ENCODE measurements at regions not wholly inside any gene's neighbourhood (a gene's known extent, or its start where the extent isn't known, plus 50 kb on each side); places are given as distances from the start of the nearest gene placed in this dataset.
"Not testable (repeated sequence)": the region's sequence is repeated elsewhere in the genome, so short reads cannot be mapped to it uniquely, and the experiment has no call there.

GRCh38 chr14:87042354-87042753, 950.6 kb downstream of the GALC start:
- H3K36me3 ChIP-seq = no peaks in the 10 kb centered on the region
- no peaks in the 10 kb centered on the region for H3K27me3 ChIP-seq
- no peak overlapping the region for H3K27ac ChIP-seq
- no peaks in the 10 kb centered on the region for H3K9me3 ChIP-seq
- H3K4me1 ChIP-seq = no peaks in the 10 kb centered on the region
- no peak for TF ChIP-seq POLR2AphosphoS5 (IDR thresholded peaks at IDR 0.05)
- TF ChIP-seq CTCF (IDR thresholded peaks at IDR 0.05) = no peak
- TF ChIP-seq POLR2A (IDR thresholded peaks at IDR 0.05) = no peak
- no peak for DNase-seq (ENCODE audit: low spot score in 2 of 2)
- intact Hi-C loops (cut with DNase I; ENCODE audit: low total_unique reads) = no loop called here
- no peak overlapping the region for H3K4me3 ChIP-seq

GRCh38 chr14:87041290-87042020, 951.5 kb downstream of the GALC start:
- H3K4me3 ChIP-seq = no peak overlapping the region
- intact Hi-C loops (cut with DNase I; ENCODE audit: low total_unique reads) = no loop called here
- no peaks in the 10 kb centered on the region for H3K9me3 ChIP-seq
- no peaks in the 10 kb centered on the region for H3K27me3 ChIP-seq
- H3K36me3 ChIP-seq = no peaks in the 10 kb centered on the region
- DNase-seq (ENCODE audit: low spot score in 2 of 2) = no peak
- TF ChIP-seq POLR2AphosphoS5 (IDR thresholded peaks at IDR 0.05) (no peak), CTCF (IDR thresholded peaks at IDR 0.05) (no peak), POLR2A (IDR thresholded peaks at IDR 0.05) (no peak)
- no peak overlapping the region for H3K27ac ChIP-seq
- no peaks in the 10 kb centered on the region for H3K4me1 ChIP-seq

DNA sequence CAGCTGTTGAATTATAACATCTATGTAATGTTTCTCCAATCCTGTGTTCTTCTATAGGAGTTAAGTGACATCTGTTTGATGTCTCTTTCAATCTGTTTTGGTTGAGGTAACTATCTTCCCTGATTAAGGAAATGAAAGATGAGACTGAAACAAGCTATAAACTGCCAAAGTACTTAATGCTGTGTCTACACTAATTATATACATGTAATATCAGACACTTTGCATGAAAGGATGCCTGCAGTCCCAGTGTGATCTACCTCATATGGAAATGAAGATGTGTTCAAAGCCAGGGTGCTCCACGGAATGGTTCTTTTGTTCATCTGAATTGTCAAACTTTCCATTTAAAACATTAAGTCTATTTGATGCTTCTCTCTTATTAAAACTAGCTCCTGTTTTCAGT, 958.3 kb downstream of the GALC start:
- TF ChIP-seq POLR2AphosphoS5 (IDR thresholded peaks at IDR 0.05) (no peak), POLR2A (IDR thresholded peaks at IDR 0.05) (no peak), CTCF (IDR thresholded peaks at IDR 0.05) (no peak)
- no peaks in the 10 kb centered on the region for H3K36me3 ChIP-seq
- H3K27me3 ChIP-seq = no peaks in the 10 kb centered on the region
- H3K4me3 ChIP-seq = no peak overlapping the region
- H3K4me1 ChIP-seq = no peaks in the 10 kb centered on the region
- intact Hi-C loops (cut with DNase I; ENCODE audit: low total_unique reads) = no loop called here
- no peak overlapping the region for H3K27ac ChIP-seq
- no peaks in the 10 kb centered on the region for H3K9me3 ChIP-seq
- DNase-seq (ENCODE audit: low spot score in 2 of 2) = no peak

DNA sequence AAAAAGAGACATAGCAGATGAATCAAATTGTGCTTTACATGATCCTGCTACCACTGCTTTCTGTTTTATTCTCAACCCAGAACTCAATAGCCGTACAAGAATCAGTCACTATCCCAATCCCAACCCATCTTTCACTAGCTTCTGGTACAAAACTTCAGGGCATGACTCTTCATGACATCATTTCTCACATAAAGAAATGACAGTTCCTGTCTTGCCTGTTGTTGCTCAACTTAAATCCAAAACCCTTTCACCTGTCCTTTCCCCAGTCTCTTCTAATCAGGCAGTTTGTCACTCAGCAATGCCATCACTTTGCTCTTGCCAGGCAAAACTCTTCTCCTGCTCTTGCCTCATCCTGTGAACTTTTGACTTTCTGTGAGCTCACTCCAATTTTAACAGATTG, 962.8 kb downstream of the GALC start:
- no peaks in the 10 kb centered on the region for H3K4me1 ChIP-seq
- no peak for TF ChIP-seq CTCF (IDR thresholded peaks at IDR 0.05)
- no peak for TF ChIP-seq POLR2AphosphoS5 (IDR thresholded peaks at IDR 0.05)
- TF ChIP-seq POLR2A (IDR thresholded peaks at IDR 0.05) = no peak
- no peaks in the 10 kb centered on the region for H3K9me3 ChIP-seq
- intact Hi-C loops (cut with DNase I; ENCODE audit: low total_unique reads) = no loop called here
- no peaks in the 10 kb centered on the region for H3K36me3 ChIP-seq
- H3K4me3 ChIP-seq = no peak overlapping the region
- H3K27me3 ChIP-seq = no peaks in the 10 kb centered on the region
- no peak for DNase-seq (ENCODE audit: low spot score in 2 of 2)
- no peak overlapping the region for H3K27ac ChIP-seq

DNA sequence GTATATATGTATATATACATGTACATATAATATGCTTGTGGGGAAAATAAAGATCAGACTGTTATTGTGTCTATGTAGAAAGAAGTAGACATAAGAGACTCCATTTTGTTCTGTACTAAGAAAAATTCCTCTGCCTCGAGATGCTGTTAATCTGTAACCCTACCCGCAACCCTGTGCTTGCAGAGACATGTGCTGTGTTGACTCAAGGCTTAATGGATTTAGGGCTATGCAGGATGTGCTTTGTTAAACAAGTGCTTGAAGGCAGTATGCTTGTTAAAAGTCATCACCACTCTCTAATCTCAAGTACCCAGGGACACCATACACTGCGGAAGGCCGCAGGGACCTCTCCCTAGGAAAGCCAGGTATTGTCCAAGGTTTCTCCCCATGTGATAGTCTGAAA, 972.9 kb downstream of the GALC start:
- H3K36me3 ChIP-seq; intact Hi-C loops (cut with DNase I; ENCODE audit: low total_unique reads); H3K4me1 ChIP-seq; H3K4me3 ChIP-seq; H3K27me3 ChIP-seq; DNase-seq (ENCODE audit: low spot score in 2 of 2); H3K27ac ChIP-seq; H3K9me3 ChIP-seq: not testable (repeated sequence)

GRCh38 chr14:87018294-87018693, 974.7 kb downstream of the GALC start:
- H3K9me3 ChIP-seq = no peaks in the 10 kb centered on the region
- DNase-seq (ENCODE audit: low spot score in 2 of 2) = no peak
- no peak for TF ChIP-seq CTCF (IDR thresholded peaks at IDR 0.05)
- no peak for TF ChIP-seq POLR2AphosphoS5 (IDR thresholded peaks at IDR 0.05)
- TF ChIP-seq POLR2A (IDR thresholded peaks at IDR 0.05) = no peak
- no peak overlapping the region for H3K27ac ChIP-seq
- intact Hi-C loops (cut with DNase I; ENCODE audit: low total_unique reads) = no loop called here
- no peaks in the 10 kb centered on the region for H3K27me3 ChIP-seq
- no peaks in the 10 kb centered on the region for H3K4me1 ChIP-seq
- H3K36me3 ChIP-seq = no peaks in the 10 kb centered on the region
- H3K4me3 ChIP-seq = no peak overlapping the region

Measured in breast epithelium (tissue), 4 donors.